Heart left ventricle (tissue), 13 donors: ENCODE measurements at regions not wholly inside any gene's neighbourhood (a gene's known extent, or its start where the extent isn't known, plus 50 kb on each side); places are given as distances from the start of the nearest gene placed in this dataset.

ENCODE experiments used
- POLR2A ChIP-seq, 2 donors: fragments of 450-650 bp; IDR thresholded peaks; one replicate each; pipeline ENCODE4 v1.6.1; 2017; ENCODE audit warnings: antibody characterized with exemption in 2 of 2, mild to moderate bottlenecking in 2 of 2, moderate library complexity in 2 of 2
- TF ChIP-seq, protein P1 (sequence below), 12 donors: fragments of 200-600 bp; sonication (generic) in 4 of 12; IDR thresholded peaks; one replicate each; pipeline versions ENCODE4 v1.5.0 to v1.8.0; 2018 to 2022; ENCODE audit warnings: antibody characterized with exemption in 12 of 12, mild to moderate bottlenecking in 5 of 12
- donor health status: ischemic (EF 13 %, LVEDD 7.1; RV severe dilation, severe dysfunction).
- donor health status: DM: no; HTN: yes; CAD: no.
- donor health status: DM: no; HTN: no; CAD: no.
- donor health status: ischemic (EF 25% LVEDD 6.9; RV normal size, moderate dysfunction).
- donor health status: ischemic (EF 25% LVEDD 5.7; RV mildly dilated, moderate dysfunction).
- donor health status: ischemic (EF 35%, LVEDD 5.7; RV mildly dilated, moderate dysfunction).
- donor health status: nonischemic (EF 11% LVEDD 7.7; RV severe dilation, severe dysfunction).
- donor health status: DM: yes; HTN: yes; CAD: no.
- donor health status: PGD.
- donor health status: ischemic (EF 29% LVEDD 5.4; RV normal size, mild dysfunction).
- donor health status: nonischemic (EF 23%, LVEDD 6.1; RV moderate dilation, normal function).

DNA sequence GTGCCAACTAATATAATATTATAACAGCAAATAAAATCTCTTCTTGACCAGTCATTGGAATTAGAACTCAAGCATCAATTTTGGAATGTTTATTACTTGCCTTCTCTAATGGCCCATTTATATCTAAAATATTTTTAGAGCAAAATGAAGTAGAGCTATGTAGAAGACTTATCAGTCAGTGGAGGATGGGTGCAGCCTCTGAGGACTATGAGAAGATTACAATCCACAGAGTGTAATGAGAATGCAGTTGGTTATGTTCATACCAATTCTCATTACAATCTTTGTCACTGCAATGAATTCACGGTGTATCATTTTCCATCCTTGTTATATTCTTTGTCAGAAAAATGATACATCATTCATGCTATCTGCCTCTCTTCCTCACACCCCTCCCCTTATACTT lies 878.1 kb downstream of the CENPC start:
- TF ChIP-seq, protein P1, sequence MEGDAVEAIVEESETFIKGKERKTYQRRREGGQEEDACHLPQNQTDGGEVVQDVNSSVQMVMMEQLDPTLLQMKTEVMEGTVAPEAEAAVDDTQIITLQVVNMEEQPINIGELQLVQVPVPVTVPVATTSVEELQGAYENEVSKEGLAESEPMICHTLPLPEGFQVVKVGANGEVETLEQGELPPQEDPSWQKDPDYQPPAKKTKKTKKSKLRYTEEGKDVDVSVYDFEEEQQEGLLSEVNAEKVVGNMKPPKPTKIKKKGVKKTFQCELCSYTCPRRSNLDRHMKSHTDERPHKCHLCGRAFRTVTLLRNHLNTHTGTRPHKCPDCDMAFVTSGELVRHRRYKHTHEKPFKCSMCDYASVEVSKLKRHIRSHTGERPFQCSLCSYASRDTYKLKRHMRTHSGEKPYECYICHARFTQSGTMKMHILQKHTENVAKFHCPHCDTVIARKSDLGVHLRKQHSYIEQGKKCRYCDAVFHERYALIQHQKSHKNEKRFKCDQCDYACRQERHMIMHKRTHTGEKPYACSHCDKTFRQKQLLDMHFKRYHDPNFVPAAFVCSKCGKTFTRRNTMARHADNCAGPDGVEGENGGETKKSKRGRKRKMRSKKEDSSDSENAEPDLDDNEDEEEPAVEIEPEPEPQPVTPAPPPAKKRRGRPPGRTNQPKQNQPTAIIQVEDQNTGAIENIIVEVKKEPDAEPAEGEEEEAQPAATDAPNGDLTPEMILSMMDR (IDR thresholded peaks at IDR 0.05) = no peak
- no peak for TF ChIP-seq POLR2A (IDR thresholded peaks at IDR 0.05)
